ENCODE measurements at regions not wholly inside any gene's neighbourhood (a gene's known extent, or its start where the extent isn't known, plus 50 kb on each side); places are given as distances from the start of the nearest gene placed in this dataset.

GRCh38 chr3:182699550-182700170, 93.6 kb upstream of the ATP11B start:
- Mint-ChIP-seq H3K4me1 (no peaks in the 10 kb centered on the region), H3K36me3 (no peaks in the 10 kb centered on the region), H3K9me3 (no peaks in the 10 kb centered on the region), H3K27me3 (ENCODE audit: low read depth in 2 of 2) (peaks cover 6 to 32% of the 10 kb centered on the region in 2 donors), H3K4me3 (no peak overlapping the region), H3K27ac (no peak overlapping the region)
- Histone ChIP-seq H3K36me3 (ENCODE audit: control insufficient read depth, insufficient read depth, low read length) (no peaks in the 10 kb centered on the region), H3K9me3 (ENCODE audit: control insufficient read depth, insufficient read depth, low read length) (no peaks in the 10 kb centered on the region), H3K4me3 (ENCODE audit: low read length) (no peak overlapping the region), H3K4me1 (ENCODE audit: control insufficient read depth, insufficient read depth, low read length) (no peaks in the 10 kb centered on the region), H3K27me3 (ENCODE audit: control insufficient read depth, insufficient read depth, low read length) (no peaks in the 10 kb centered on the region), H3K27ac (ENCODE audit: low read length) (no peak overlapping the region)
- intact Hi-C loops (cut with micrococcal nuclease), result no loop called here
- TF ChIP-seq CTCF (IDR thresholded peaks at IDR 0.05), result no peak
- DNase-seq (no peak), ATAC-seq (no peak)
- 97% methylated on average over 2 of the region's 2 CpGs for WGBS (ENCODE audit: insufficient coverage)

- no peak for TF ChIP-seq CTCF (IDR thresholded peaks at IDR 0.05)
- H3K27ac Mint-ChIP-seq, result no peak overlapping the region
- Histone ChIP-seq H3K27me3 (ENCODE audit: control insufficient read depth, insufficient read depth, low read length) (no peaks in the 10 kb centered on the region), H3K9me3 (ENCODE audit: control insufficient read depth, insufficient read depth, low read length) (no peaks in the 10 kb centered on the region), H3K36me3 (ENCODE audit: control insufficient read depth, insufficient read depth, low read length) (no peaks in the 10 kb centered on the region), H3K4me1 (ENCODE audit: control insufficient read depth, insufficient read depth, low read length) (no peaks in the 10 kb centered on the region), H3K27ac (ENCODE audit: low read length) (no peak overlapping the region), H3K4me3 (ENCODE audit: low read length) (no peak overlapping the region)
- WGBS (ENCODE audit: insufficient coverage), result 83% methylated on average over 1 of the region's 1 CpG
- no peaks in the 10 kb centered on the region for H3K4me1 Mint-ChIP-seq
- H3K9me3 Mint-ChIP-seq, result no peaks in the 10 kb centered on the region
- no peak overlapping the region for H3K4me3 Mint-ChIP-seq
- H3K36me3 Mint-ChIP-seq, result no peaks in the 10 kb centered on the region
- no peak for ATAC-seq
- intact Hi-C loops (cut with micrococcal nuclease), result no loop called here
- peaks cover 7 to 39% of the 10 kb centered on the region in 2 donors for H3K27me3 Mint-ChIP-seq (ENCODE audit: low read depth in 2 of 2)
- no peak for DNase-seq
Observed at GRCh38 chr3:182702216-182702615, 91.1 kb upstream of the ATP11B start.

- no peak overlapping the region for H3K4me3 Mint-ChIP-seq
Observed at GRCh38 chr3:182703233-182703632, 90.1 kb upstream of the ATP11B start.

More at GRCh38 chr3:182703233-182703632, 90.1 kb upstream of the ATP11B start:
- no peaks in the 10 kb centered on the region for H3K9me3 ChIP-seq (ENCODE audit: control insufficient read depth, insufficient read depth, low read length)
- no peaks in the 10 kb centered on the region for H3K4me1 ChIP-seq (ENCODE audit: control insufficient read depth, insufficient read depth, low read length)
- no peaks in the 10 kb centered on the region for H3K36me3 ChIP-seq (ENCODE audit: control insufficient read depth, insufficient read depth, low read length)
- WGBS (ENCODE audit: insufficient coverage), result 84% methylated on average over 2 of the region's 2 CpGs
- peaks cover 7 to 39% of the 10 kb centered on the region in 2 donors for H3K27me3 Mint-ChIP-seq (ENCODE audit: low read depth in 2 of 2)
- no peak for ATAC-seq
- no peaks in the 10 kb centered on the region for H3K4me1 Mint-ChIP-seq
- no peak overlapping the region for H3K4me3 ChIP-seq (ENCODE audit: low read length)
- H3K9me3 Mint-ChIP-seq, result no peaks in the 10 kb centered on the region
- TF ChIP-seq CTCF (IDR thresholded peaks at IDR 0.05), result no peak
- no peak for DNase-seq
- H3K36me3 Mint-ChIP-seq, result no peaks in the 10 kb centered on the region
- intact Hi-C loops (cut with micrococcal nuclease), result no loop called here
- no peaks in the 10 kb centered on the region for H3K27me3 ChIP-seq (ENCODE audit: control insufficient read depth, insufficient read depth, low read length)
- H3K27ac ChIP-seq (ENCODE audit: low read length), result no peak overlapping the region
- H3K27ac Mint-ChIP-seq, result no peak overlapping the region
